Ramos (cell line): ENCODE measurements at regions not wholly inside any gene's neighbourhood (a gene's known extent, or its start where the extent isn't known, plus 50 kb on each side); places are given as distances from the start of the nearest gene placed in this dataset.

Experiments used
- in situ Hi-C: fragments of 300-500 bp; cut with MboI; formaldehyde crosslinking; loops from one replicate; pipeline ENCODE4 v1.14.3; 2022; ENCODE audit warnings: low sequenced_read_pairs; ENCODE audit not compliant: unreplicated experiment

DNA sequence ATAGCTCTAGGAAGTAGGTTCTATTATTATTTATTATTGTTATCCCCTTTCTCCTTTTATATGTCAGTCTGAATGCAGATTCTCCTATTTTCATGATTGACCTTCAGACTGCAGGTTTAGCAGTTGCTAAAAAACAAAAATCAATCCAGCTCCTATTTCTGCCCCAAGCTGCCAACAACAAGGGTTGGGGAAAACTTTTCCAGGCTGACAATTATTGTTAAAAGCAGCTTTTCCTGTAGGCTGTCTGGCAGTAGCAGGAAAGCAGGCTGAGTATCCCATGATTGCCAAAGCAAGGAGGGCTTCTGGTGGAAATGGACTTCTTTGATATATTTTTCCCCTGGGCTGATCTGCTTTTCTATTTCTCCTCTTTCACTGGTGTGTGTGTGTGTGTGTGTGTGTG lies 78.0 kb upstream of the CTLA4 start:
- in situ Hi-C loops: no loop called here

DNA sequence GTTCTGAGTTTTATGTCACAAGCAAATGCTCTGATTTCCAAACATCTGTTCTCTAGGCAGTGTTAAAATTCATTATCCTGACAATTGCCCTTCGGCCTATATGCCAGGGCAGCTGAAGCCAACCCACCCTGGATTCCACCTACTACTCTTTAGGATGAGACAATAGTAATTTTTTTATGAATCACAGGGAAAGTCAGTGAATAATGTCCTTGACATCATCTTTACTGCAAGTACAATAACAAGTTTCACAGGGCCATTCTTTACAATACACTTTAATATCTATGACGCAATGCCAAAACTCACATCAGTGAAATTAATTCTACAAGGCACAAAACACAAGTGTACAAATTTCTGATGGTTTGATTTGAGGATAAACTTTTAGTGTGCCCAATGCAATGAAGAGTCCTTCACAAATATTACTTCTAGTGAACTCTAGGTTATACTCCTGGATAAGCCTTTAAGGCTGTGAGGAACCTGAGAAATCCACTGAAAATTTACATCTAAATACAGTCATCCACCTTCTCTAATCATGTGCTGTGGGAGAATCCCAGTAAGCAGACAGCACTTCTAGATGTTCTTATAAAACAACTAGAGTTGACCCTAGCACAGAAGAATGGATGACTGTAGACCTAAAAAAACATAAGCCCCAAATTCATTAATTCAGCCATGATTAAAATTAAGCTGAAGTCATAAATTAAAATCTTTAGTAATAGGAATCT lies 77.3 kb upstream of the CTLA4 start:
- in situ Hi-C loops: no loop called here

DNA sequence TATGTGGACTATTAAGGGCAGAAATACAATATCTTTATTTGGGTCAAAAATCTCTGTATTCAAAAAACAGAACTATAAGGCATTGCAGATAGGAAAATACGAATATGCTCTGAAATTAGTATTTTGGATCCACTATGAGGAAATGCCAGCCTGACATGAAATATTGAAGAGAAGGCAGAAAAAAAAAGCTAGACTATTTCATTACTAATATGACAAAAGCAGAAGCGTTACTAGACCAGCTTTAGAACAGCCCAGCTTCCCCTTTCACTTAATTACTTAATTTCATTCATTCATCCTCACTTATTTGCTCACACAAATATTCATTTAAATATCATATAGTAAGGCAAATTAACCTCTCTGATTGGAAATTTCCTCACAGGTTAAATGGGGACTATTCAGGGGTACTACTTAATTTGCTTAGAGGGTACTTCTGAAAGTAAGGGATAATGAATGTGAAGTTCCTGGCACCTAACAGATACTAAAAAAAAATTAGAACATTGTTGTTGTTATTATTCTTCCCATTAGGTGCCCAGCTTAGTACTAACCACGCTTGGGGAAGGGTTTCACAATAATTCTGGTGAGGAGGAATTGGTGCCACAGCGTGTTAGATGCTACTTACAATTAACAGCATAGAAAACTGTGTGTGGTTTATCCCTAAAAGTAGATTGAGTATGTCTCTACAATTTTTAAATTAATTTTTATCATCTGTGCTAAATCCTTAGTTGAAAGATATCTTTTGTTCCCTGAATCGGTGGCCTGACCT lies 71.1 kb upstream of the CTLA4 start:
- in situ Hi-C loops: no loop called here

DNA sequence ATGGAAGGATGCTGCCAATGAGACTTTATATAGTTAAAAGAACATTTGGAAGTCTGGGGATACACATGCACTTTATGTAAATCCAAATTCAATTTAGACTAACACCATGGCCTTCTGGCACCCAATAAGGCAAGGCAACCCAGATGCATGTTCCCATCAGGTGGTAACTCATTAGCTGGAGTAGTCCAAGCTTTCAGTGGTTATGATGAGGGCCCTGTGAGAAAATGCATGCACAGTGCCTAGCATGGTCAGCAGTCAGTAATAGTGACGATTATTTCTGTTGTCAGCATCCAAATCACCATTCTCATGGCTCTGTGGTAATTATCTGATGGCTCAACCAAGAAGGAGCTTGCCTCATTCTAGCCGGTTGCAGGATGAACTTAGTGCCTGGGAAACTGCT lies 70.3 kb upstream of the CTLA4 start:
- in situ Hi-C loops: no loop called here

DNA sequence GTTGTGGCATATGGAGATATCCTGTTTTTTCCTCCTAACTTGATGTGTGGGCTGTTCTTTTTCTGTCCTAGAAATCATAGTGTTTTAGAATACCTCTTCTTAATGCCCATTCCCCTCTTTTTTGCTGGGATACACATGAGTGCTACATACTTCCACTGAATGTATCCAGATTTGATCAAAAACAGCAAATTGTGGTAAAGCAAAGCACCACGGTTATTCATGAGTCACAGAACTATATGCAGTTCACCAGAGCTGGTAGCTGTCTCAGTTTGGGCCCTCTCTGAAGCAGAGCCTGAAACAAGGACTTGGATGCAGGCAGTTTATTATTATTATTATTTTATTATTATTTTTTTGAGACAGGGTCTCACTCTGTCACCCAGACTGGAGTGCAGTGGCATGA lies 69.9 kb upstream of the CTLA4 start:
- in situ Hi-C loops: no loop called here

DNA sequence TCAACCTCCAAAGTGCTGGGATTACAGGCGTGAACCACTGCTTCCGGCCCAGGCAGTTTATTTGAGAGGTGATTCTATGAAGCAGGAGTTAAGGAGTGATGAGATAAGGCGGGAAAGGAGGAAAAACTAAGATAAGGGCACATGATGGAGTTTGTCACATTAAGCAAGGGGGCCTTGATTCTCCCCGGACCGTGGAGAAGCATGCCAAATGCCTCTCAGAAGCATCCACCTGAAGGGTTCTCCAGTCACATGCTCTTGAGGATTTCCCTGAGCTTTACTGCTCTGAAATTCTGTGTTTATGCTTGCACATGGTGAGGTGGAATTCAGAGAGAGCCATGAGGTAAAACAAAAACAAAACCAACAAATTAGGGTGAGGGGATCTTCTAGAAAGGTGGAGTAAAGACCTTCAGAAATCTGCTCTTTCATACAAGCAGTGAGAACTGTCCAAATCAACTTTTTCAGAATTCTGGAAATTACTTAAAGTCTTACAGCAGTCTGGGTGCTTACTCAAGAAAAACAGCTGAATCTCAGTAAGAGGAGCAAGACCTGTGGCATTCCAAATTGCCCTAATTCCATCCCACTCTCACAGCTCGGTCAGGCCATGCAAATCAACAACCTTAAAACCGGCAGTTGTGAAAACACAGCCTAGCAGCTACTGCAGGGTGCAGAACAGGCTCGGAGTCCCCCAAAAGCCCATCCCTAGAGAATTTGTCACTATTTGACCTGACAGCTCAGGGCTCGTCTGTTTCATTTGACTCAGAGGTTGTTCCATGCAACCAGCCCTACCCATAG lies 69.1 kb upstream of the CTLA4 start:
- in situ Hi-C loops: no loop called here

DNA sequence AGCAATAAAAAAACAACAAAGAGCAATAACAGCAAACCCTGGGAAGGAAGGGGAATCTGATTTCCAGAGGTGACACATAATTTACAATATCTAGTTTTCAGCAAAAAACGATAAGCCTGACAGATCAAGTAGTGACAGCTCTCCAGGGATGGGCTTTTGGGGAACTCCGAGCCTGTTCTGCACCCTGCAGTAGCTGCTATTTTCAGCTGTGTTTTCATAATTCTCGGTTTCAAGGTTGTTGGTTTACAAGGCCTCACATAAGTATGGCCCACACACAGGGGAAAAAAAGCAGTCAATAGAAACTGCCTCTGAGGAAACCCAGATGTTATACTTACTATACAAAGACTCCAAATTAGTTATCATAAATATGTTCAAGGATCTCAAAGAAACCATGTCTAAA lies 67.7 kb upstream of the CTLA4 start:
- in situ Hi-C loops: loop anchor here (25.0 kb wide), 1 partner anchor 1213 kb away; no protein-coding TSS in a partner anchor

DNA sequence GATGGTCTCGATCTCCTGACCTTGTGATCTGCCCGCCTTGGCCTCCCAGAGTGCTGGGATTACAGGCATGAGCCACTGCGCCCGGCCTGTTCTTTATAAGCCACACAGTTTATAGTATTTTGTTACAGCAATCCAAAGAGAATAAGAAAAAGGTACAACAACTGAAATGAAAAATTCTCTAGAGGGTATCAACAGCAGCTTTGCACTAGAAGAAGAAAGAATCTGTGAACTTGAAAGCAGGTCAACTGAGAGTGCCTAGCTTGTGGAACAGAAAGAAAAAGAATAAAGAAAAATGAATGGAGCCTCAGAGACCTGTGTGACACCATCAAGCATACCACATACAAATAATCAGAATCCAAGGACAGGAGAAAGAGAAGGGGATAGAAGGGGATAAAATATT lies 66.8 kb upstream of the CTLA4 start:
- in situ Hi-C loops: loop anchor here (25.0 kb wide), 1 partner anchor 1213 kb away; no protein-coding TSS in a partner anchor

DNA sequence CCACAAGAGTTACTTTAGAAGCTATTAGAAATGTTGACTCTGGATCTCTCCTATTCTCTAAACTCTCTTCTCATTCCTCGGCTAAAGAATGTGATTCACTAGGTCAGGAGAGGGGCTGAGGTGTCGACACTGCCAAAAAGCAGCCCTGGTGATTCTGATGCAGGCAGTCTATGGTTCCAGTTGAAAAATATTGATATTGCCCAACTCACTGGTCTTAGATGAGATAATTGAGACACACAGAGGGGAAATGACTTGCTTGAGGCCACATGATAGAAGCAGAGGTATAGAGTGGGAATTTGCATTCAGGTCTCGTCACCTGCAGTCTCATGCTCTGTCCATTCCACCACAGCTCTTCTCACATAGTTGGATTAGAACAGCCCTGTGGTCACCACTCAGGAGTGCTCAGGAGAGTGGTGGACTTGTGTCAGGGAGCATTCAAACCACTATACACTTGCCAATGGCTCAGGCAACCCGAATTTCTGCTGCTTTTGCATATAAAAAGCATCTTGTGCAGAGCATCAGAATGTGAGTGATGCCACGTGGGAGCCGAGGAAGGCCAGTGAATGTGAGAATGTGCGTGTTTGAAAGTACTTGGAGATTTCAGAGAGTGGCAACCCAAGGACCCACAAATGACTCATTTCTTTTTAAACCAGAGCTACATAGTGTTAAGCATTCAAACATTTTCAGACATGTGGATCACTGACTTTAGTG lies 65.1 kb upstream of the CTLA4 start:
- in situ Hi-C loops: loop anchor here (25.0 kb wide), 1 partner anchor 1215 kb away; no protein-coding TSS in a partner anchor

DNA sequence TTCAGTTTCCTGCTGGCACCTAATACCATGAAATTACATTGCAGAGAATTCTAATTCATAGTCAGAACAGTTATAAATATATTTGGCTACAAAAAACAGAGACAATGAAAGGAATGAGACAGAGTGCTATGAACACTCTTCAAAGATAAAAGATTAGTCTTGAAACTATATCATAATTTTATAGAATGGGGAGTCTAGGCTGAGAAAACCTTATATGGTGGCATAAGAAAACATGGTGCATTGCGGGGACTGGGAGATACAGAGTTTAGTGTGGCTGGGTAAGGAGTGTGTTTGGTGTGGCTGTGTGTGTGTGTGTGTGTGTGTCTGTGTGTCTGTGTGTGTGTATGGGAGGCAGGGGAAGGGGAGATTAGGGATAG lies 64.5 kb upstream of the CTLA4 start:
- in situ Hi-C loops: loop anchor here (25.0 kb wide), 1 partner anchor 1216 kb away; no protein-coding TSS in a partner anchor

DNA sequence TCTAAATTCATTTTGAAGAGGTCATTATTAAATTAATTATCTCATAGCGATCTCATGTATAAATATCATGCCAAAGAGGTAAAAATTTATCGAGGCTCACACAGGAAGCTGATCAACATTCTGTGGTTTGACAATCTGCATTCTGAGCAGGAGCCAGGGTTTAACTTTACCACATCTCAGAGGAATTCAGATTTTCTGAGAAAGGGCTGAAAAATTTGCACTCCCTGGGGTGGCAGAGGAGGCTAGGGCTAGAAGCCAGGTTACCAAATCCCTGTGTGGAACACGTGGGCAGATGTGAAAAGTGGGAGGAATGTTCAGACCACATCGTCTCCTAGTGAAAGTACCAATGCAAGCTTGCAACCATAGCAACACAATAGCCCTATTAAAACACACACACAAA lies 63.5 kb upstream of the CTLA4 start:
- in situ Hi-C loops: loop anchor here (25.0 kb wide), 1 partner anchor 1217 kb away; no protein-coding TSS in a partner anchor

DNA sequence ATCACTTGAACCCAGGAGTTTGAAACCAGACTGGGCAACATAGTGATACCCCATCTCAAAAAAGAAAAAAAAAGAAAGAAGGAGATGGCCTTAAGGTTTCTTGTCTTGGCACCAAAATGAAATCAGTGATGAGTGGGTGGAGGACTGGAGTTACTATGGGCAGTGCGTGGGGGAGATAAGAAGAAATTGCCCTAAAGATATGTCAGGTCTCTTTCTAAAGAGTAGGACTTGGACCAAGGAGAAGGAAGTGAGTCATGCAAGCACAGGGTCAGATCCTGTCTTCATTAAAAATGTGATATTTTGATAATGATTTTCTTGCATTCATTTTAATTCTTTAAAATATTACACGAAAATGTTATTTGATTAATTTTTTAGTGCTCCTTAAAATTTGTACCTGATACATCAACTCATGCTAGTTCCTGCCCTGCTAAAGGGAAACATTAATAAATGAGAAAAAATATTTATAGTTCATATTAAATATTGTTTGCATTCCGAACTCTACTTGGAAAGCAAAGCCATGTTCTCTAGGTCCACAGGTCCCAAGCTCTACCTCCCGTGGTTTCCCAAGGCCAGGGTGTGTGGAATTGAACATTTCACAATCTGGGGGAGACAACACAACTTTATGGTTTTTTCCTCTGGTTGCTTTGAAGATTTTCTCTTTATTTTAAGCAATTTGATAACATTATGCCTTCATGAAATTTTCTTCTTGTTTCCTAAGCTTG lies 62.6 kb upstream of the CTLA4 start:
- in situ Hi-C loops: loop anchor here (25.0 kb wide), 1 partner anchor 1218 kb away; no protein-coding TSS in a partner anchor

DNA sequence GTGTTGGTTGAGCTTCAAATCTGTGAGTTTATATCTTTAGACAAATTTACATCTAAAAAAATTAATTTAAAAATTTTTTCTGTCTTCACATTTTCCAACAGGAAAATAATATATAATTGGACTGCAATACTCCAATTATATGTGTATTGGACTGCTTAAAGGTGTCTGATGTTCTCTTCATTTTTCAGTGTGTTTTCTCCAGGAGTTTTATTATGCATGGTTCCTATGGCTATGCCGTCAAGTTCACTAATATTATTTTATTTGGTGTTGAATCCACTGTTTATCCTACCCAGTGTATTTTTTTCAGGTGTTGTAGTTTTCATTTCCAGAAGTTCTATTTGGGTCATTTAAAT lies 62.1 kb upstream of the CTLA4 start:
- in situ Hi-C loops: loop anchor here (25.0 kb wide), 1 partner anchor 1218 kb away; no protein-coding TSS in a partner anchor

DNA sequence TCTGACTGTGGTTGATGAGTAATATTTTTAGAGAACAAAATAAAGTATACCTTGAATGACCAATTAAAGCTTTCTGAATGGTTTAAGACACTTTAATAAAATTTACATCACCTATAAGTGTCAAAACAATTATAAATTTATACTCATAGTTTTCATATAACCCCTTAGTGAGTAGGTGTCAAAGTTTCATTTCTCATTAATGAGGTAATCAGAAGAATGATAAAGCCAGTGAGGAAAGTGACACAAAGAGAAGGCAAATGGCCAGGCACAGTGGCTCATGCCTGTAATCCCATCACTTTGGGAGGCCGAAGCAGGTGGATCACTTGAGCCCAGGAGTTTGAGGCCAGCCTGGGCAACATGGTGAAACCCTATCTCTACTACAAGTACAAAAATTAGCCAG lies 60.8 kb upstream of the CTLA4 start:
- in situ Hi-C loops: loop anchor here (25.0 kb wide), 1 partner anchor 1219 kb away; no protein-coding TSS in a partner anchor

DNA sequence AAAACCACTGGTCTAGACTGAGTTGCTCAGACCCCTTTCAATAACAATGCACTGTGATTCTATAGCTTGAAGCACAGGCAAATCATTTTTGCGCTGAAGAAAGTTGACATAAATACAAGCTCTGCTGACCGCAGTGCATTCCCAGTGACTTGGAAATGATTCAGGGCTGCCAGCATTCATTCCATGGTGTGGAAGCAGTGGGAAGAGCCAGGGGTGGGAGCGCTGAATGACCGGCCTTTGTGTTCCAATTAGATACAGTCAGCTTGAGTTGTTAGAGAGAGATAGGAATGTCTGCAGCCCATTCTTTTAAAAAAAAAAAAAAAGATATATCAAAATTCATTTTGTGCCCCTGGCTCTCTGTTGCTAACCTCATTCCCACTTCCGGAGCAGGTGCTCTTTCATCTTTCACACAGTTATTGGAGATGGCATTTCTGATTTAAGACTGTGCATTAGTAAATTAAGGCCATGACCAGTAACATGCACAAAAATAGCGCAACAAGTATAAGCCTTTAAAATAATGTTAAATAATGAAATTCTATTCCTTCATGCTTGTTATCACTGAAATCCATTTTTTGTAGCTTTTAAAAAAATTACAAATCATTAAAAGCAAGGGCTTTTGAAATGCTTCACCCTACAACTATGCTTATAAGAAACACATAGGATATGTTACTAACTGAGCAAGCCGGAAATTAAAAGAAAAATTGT lies 59.4 kb upstream of the CTLA4 start:
- in situ Hi-C loops: loop anchor here (25.0 kb wide), 1 partner anchor 1221 kb away; no protein-coding TSS in a partner anchor

DNA sequence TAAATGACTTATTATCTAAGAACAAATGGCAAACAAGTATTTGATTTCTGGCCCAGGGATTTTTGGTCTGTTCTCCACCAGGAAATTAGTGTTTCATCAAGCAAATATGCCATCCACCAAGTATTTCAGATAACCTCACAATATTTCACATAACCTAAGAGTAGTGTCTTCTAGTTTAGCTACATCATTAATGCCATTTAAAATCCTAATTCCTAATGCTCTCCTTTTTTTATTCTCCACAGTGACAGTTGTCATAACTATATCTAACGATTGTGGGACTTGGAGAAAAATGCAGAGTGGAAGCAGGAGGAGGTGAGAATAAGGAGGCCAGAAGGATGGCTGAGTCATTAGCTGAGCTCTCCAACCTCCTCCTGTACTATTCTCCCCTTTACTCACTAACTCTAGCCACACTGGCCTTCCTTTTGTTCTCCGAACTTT lies 58.5 kb upstream of the CTLA4 start:
- in situ Hi-C loops: loop anchor here (25.0 kb wide), 1 partner anchor 1222 kb away; no protein-coding TSS in a partner anchor

DNA sequence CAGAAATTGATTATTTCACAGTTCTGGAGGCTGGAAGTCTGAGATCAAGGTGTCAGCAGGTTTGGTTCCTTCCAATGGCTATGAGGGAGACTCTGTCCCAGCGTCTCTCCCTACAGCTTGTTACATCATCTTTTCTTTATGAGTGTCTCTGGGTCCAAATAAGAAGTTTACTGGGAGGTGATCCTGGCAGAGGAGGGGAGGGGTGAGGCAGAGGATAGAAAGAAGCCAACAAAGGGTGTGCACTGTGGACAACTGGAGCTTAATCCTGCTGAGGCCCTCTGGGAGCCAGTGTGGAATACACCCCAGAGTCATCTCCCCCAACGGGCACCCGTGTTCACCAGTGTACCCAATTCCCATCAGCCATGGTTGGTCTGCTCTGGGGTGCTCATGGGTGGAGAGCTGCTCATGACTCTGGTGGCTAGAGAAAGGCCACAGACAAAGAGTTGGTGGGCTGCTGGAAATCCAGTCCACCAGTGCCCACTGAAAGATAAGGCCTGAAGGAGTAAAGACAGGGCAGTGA lies 57.5 kb upstream of the CTLA4 start:
- in situ Hi-C loops: loop anchor here (5.0 to 25.0 kb wide), 2 partner anchors 323 to 1223 kb away; no protein-coding TSS in a partner anchor
